IMR-90 (cell line): ENCODE measurements at regions not wholly inside any gene's neighbourhood (a gene's known extent, or its start where the extent isn't known, plus 50 kb on each side); places are given as distances from the start of the nearest gene placed in this dataset.

Experiments used
- BHLHE40 ChIP-seq: fragments of 150-350 bp; IDR thresholded peaks from 2 replicates; pipeline ENCODE4 v1.6.1; 2016; ENCODE audit warnings: mild to moderate bottlenecking, low read depth, low read length
- CEBPB ChIP-seq: IDR thresholded peaks from 2 replicates; pipeline ENCODE4 v1.6.1; 2012; ENCODE audit warnings: low read depth, low read length, improper control_type of control experiment
- CHD1 ChIP-seq: IDR thresholded peaks from 2 replicates; pipeline ENCODE4 v1.6.1; 2012; ENCODE audit warnings: low read depth, low read length, improper control_type of control experiment
- CTCF ChIP-seq: conservative IDR thresholded peaks from 2 replicates; pipeline ENCODE4 v1.5.1; 2012; ENCODE audit warnings: mild to moderate bottlenecking, low read depth, low read length, improper control_type of control experiment
- FOS ChIP-seq: fragments of 150-350 bp; IDR thresholded peaks from 2 replicates; pipeline ENCODE4 v1.6.1; 2016; ENCODE audit warnings: low read depth, low read length
- MAZ ChIP-seq: IDR thresholded peaks from 2 replicates; pipeline ENCODE4 v1.6.1; 2012; ENCODE audit warnings: low read depth, mild to moderate bottlenecking, low read length, improper control_type of control experiment, moderate library complexity, borderline replicate concordance
- MXI1 ChIP-seq: IDR thresholded peaks from 2 replicates; pipeline ENCODE4 v1.6.1; 2012; ENCODE audit warnings: low read depth, mild to moderate bottlenecking, low read length, moderate library complexity, borderline replicate concordance
- POLR2A ChIP-seq: IDR thresholded peaks from 2 replicates; pipeline ENCODE4 v1.6.1; 2012; ENCODE audit warnings: mild to moderate bottlenecking, low read depth, low read length
- RAD21 ChIP-seq: IDR thresholded peaks from 2 replicates; pipeline ENCODE4 v1.6.1; 2012; ENCODE audit warnings: low read length, improper control_type of control experiment
- RFX5 ChIP-seq: IDR thresholded peaks from 2 replicates; pipeline ENCODE4 v1.8.0; 2012; ENCODE audit warnings: low read depth, mild to moderate bottlenecking, low read length, moderate library complexity
- SMC3 ChIP-seq: fragments of 150-350 bp; IDR thresholded peaks from 2 replicates; pipeline ENCODE4 v1.6.1; 2016; ENCODE audit warnings: low read depth, mild to moderate bottlenecking, antibody characterized with exemption, low read length, moderate library complexity
- USF2 ChIP-seq: fragments of 150-350 bp; IDR thresholded peaks from 2 replicates; pipeline ENCODE4 v1.6.1; 2017; ENCODE audit warnings: mild to moderate bottlenecking, antibody characterized with exemption, low read length, low read depth

- TF ChIP-seq CTCF, result no peak
- TF ChIP-seq POLR2A, result no peak
- no peak for TF ChIP-seq SMC3
- no peak for TF ChIP-seq RFX5
- no peak for TF ChIP-seq FOS
- TF ChIP-seq USF2, result no peak
- TF ChIP-seq CEBPB, result no peak
- no peak for TF ChIP-seq CHD1
- TF ChIP-seq MAZ, result no peak
- no peak for TF ChIP-seq RAD21
- no peak for TF ChIP-seq MXI1
- TF ChIP-seq BHLHE40, result no peak
Measured at GRCh38 chr3:10632125-10632524, 126.7 kb upstream of the ATP2B2 start.
